ENCODE measurements at regions not wholly inside any gene's neighbourhood (a gene's known extent, or its start where the extent isn't known, plus 50 kb on each side); places are given as distances from the start of the nearest gene placed in this dataset.

DNA sequence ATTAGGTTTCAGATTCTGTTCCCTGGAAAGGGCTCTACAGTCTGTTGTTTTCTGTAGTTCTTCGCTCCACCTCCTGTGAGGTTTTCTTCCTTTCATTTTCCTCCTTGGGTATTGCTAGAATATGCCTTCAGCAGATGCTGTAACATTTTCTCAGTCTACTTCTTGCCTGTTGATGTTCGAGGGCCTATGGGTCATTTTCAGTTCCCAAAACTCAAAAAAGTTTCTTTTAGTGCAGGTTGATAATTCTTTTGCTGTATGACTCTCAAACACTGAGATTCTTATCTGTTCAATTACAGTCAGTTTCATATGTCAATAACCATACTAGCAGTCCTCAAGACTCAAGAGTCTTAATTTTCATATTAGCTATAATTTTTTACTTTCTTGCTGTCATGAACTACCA lies 268.3 kb downstream of the RFC3 start:
- H4K20me1 ChIP-seq (replicated peaks; ENCODE audit: control insufficient read depth, extremely low read depth, insufficient read depth, low read length), result no peaks in the 10 kb centered on the region
- no peak overlapping the region for H3K4me3 ChIP-seq (replicated peaks in 1 of 3; ENCODE audit: insufficient read depth in 1 of 3, low read depth in 1 of 3, low read length in 3 of 3)
- no peak for DNase-seq (ENCODE audit: low read depth, low spot score)
- no peaks in the 10 kb centered on the region for H3K4me1 ChIP-seq (ENCODE audit: control insufficient read depth, extremely low read depth, insufficient read depth, low read length)
- H3K36me3 ChIP-seq (ENCODE audit: control insufficient read depth in 2 of 2, extremely low read depth in 1 of 2, insufficient read depth in 2 of 2, low read length in 2 of 2), result no peaks in the 10 kb centered on the region
- no peaks in the 10 kb centered on the region for H3K9me3 ChIP-seq (replicated peaks; ENCODE audit: control insufficient read depth, insufficient read depth, low read length)
- no peak overlapping the region for H3K9ac ChIP-seq (replicated peaks; ENCODE audit: extremely low read depth, insufficient read depth, low read length)
- H3K9me1 ChIP-seq (replicated peaks; ENCODE audit: control insufficient read depth, extremely low read depth, insufficient read depth, low read length), result no peaks in the 10 kb centered on the region
- H3K27ac ChIP-seq (ENCODE audit: insufficient read depth, low read depth, low read length), result no peak overlapping the region
- no peaks in the 10 kb centered on the region for H3K27me3 ChIP-seq (ENCODE audit: control insufficient read depth in 2 of 2, insufficient read depth in 2 of 2, low read length in 2 of 2)
- ChIA-PET POLR2A (no interaction called here), CTCF (no interaction called here)
- dilution Hi-C loops (cut with MboI; ENCODE audit: extremely low pct_ligation_motif_present, low sequenced_read_pairs) (no loop called here), intact Hi-C loops (cut with micrococcal nuclease) (no loop called here)
- H3K4me2 ChIP-seq (ENCODE audit: insufficient read depth, low read length), result no peak overlapping the region
- FAIRE-seq, result no peak
- no peak overlapping the region for H2AFZ ChIP-seq (ENCODE audit: low read depth, low read length)
- TF ChIP-seq GATA2 (IDR thresholded peaks at IDR 0.05; ENCODE audit: insufficient read depth, insufficient read length, low read depth, low read length), result no peak
- no peak for TF ChIP-seq EZH2 (IDR thresholded peaks at IDR 0.05; ENCODE audit: borderline replicate concordance, low read depth, low read length, severe bottlenecking)
- no peak for TF ChIP-seq POLR2A (IDR thresholded peaks at IDR 0.05; ENCODE audit: low read depth, low read length)
- TF ChIP-seq, protein P1, sequence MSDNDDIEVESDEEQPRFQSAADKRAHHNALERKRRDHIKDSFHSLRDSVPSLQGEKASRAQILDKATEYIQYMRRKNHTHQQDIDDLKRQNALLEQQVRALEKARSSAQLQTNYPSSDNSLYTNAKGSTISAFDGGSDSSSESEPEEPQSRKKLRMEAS (IDR thresholded peaks at IDR 0.05; ENCODE audit: insufficient read depth, insufficient read length), result no peak
- no peak for TF ChIP-seq FOS (IDR thresholded peaks at IDR 0.05; ENCODE audit: borderline replicate concordance, insufficient read depth, low read length)
- no peak for TF ChIP-seq JUN (IDR thresholded peaks at IDR 0.05; ENCODE audit: borderline replicate concordance, insufficient read depth, insufficient read length, low read depth)
- BruUV-seq (replicated peaks), result no TSS peak
- no peaks in the 10 kb centered on the region for H3K79me2 ChIP-seq (ENCODE audit: control insufficient read depth, insufficient read depth, low read length)

- H3K9ac ChIP-seq (replicated peaks; ENCODE audit: extremely low read depth, insufficient read depth, low read length), result no peak overlapping the region
- DNase-seq (ENCODE audit: low read depth, low spot score) (no peak), FAIRE-seq (no peak)
- no peak overlapping the region for H3K4me3 ChIP-seq (replicated peaks in 1 of 3; ENCODE audit: insufficient read depth in 1 of 3, low read depth in 1 of 3, low read length in 3 of 3)
- no peak overlapping the region for H3K27ac ChIP-seq (ENCODE audit: insufficient read depth, low read depth, low read length)
- no peaks in the 10 kb centered on the region for H4K20me1 ChIP-seq (replicated peaks; ENCODE audit: control insufficient read depth, extremely low read depth, insufficient read depth, low read length)
- no peak overlapping the region for H3K4me2 ChIP-seq (ENCODE audit: insufficient read depth, low read length)
- H3K9me3 ChIP-seq (replicated peaks; ENCODE audit: control insufficient read depth, insufficient read depth, low read length), result no peaks in the 10 kb centered on the region
- H3K9me1 ChIP-seq (replicated peaks; ENCODE audit: control insufficient read depth, extremely low read depth, insufficient read depth, low read length), result no peaks in the 10 kb centered on the region
- H3K4me1 ChIP-seq (ENCODE audit: control insufficient read depth, extremely low read depth, insufficient read depth, low read length), result no peaks in the 10 kb centered on the region
- intact Hi-C loops (cut with micrococcal nuclease) (no loop called here), dilution Hi-C loops (cut with MboI; ENCODE audit: extremely low pct_ligation_motif_present, low sequenced_read_pairs) (no loop called here)
- no peaks in the 10 kb centered on the region for H3K36me3 ChIP-seq (ENCODE audit: control insufficient read depth in 2 of 2, extremely low read depth in 1 of 2, insufficient read depth in 2 of 2, low read length in 2 of 2)
- H3K27me3 ChIP-seq (ENCODE audit: control insufficient read depth in 2 of 2, insufficient read depth in 2 of 2, low read length in 2 of 2), result no peaks in the 10 kb centered on the region
- BruUV-seq (replicated peaks), result no TSS peak
- TF ChIP-seq, protein P2, sequence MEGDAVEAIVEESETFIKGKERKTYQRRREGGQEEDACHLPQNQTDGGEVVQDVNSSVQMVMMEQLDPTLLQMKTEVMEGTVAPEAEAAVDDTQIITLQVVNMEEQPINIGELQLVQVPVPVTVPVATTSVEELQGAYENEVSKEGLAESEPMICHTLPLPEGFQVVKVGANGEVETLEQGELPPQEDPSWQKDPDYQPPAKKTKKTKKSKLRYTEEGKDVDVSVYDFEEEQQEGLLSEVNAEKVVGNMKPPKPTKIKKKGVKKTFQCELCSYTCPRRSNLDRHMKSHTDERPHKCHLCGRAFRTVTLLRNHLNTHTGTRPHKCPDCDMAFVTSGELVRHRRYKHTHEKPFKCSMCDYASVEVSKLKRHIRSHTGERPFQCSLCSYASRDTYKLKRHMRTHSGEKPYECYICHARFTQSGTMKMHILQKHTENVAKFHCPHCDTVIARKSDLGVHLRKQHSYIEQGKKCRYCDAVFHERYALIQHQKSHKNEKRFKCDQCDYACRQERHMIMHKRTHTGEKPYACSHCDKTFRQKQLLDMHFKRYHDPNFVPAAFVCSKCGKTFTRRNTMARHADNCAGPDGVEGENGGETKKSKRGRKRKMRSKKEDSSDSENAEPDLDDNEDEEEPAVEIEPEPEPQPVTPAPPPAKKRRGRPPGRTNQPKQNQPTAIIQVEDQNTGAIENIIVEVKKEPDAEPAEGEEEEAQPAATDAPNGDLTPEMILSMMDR (IDR thresholded peaks at IDR 0.05; ENCODE audit: extremely low read depth in 1 of 2, insufficient read depth in 1 of 2, low read depth in 1 of 2, low read length in 2 of 2), result no peak
- TF ChIP-seq FOS (IDR thresholded peaks at IDR 0.05; ENCODE audit: borderline replicate concordance, insufficient read depth, low read length) (no peak), POLR2AphosphoS5 (IDR thresholded peaks at IDR 0.05; ENCODE audit: insufficient read depth, low read depth, low read length) (no peak), EZH2 (IDR thresholded peaks at IDR 0.05; ENCODE audit: borderline replicate concordance, low read depth, low read length, severe bottlenecking) (no peak)
- ChIA-PET CTCF (interaction anchor here (1.0 kb wide), 1 partner anchor 11 kb away, joined by 3 read pairs; no protein-coding TSS in a partner anchor), POLR2A (no interaction called here)
- H2AFZ ChIP-seq (ENCODE audit: low read depth, low read length), result no peak overlapping the region
- no peaks in the 10 kb centered on the region for H3K79me2 ChIP-seq (ENCODE audit: control insufficient read depth, insufficient read depth, low read length)
Measured at GRCh38 chr13:34087791-34088190, 269.8 kb downstream of the RFC3 start.
